ENCODE measurements at regions not wholly inside any gene's neighbourhood (a gene's known extent, or its start where the extent isn't known, plus 50 kb on each side); places are given as distances from the start of the nearest gene placed in this dataset.

DNA sequence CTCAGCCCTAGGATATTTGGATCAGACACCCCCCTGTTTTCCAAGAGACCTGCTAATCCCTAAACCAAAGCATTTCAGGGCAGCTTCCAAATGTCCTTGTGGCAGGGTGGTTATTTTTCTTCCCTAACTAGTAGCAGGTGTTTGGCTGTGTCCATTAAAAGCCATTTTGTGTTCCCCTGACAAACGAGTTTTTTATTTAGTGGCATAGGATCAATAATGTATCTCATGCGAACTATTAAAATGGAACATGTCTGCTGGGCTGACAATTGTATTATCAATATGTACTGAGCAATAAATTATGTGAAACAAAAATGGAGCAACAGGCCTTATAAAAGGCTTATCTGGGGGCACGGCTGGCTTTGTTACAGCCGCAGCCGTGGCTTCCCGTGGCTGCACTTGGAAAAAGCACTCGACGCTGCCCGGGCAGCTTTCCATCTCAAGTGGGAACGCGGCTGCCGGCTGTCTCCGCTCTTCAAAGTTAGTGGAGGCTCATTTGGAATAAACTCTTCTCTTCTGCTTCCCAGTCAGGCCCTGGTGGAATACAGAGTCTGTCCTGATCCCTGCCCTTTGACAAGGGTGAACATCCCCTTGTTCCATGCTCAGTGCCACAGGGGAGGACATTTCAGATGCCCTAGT is 554.3 kb downstream of the TYW1 start:
- TF ChIP-seq BHLHE40 (IDR thresholded peaks at IDR 0.05; ENCODE audit: low read depth, low read length) (no peak), RCOR1 (IDR thresholded peaks at IDR 0.05; ENCODE audit: insufficient replicate concordance, low read length) (no peak), SMC3 (IDR thresholded peaks at IDR 0.05; ENCODE audit: low read depth, low read length) (no peak), MXI1 (IDR thresholded peaks at IDR 0.05; ENCODE audit: borderline replicate concordance, low read depth, low read length) (no peak), MAFK (IDR thresholded peaks at IDR 0.05; ENCODE audit: low read depth, low read length) (no peak)
- Histone ChIP-seq H3K9me3 (ENCODE audit: control insufficient read depth, insufficient read depth, low read length) (peaks cover 15% of the 10 kb centered on the region), H2BK15ac (ENCODE audit: low read depth, low read length) (no peak overlapping the region), H2AK5ac (ENCODE audit: low read depth, low read length) (no peak overlapping the region), H2AK9ac (replicated peaks; ENCODE audit: low read depth, low read length, poor library complexity) (no peak overlapping the region), H3K36me3 (ENCODE audit: control insufficient read depth, insufficient read depth, low read length) (no peaks in the 10 kb centered on the region), H3K79me1 (ENCODE audit: low read depth in 1 of 2, low read length in 2 of 2) (no peaks in the 10 kb centered on the region), H3K27me3 (ENCODE audit: control insufficient read depth, insufficient read depth, low read length) (no peaks in the 10 kb centered on the region), H4K8ac (ENCODE audit: low read depth in 2 of 2, low read length in 2 of 2) (no peak overlapping the region), H4K20me1 (ENCODE audit: insufficient read depth, low read length) (no peaks in the 10 kb centered on the region), H4K5ac (ENCODE audit: low read depth, low read length) (no peak overlapping the region), H3K56ac (ENCODE audit: extremely low read depth, insufficient read depth, low read length) (no peak overlapping the region), H4K91ac (ENCODE audit: insufficient read depth, low read depth, low read length) (no peak overlapping the region), H3K4ac (ENCODE audit: low read depth, low read length) (no peak overlapping the region), H3K9ac (ENCODE audit: low read depth, low read length) (no peak overlapping the region), H3K23ac (ENCODE audit: low read depth, low read length) (no peak overlapping the region), H3K4me3 (ENCODE audit: insufficient read depth, low read depth, low read length) (no peak overlapping the region), H2AFZ (replicated peaks; ENCODE audit: low read length, poor library complexity) (no peak overlapping the region), H3K4me2 (ENCODE audit: low read depth, low read length) (no peak overlapping the region), H3K14ac (replicated peaks; ENCODE audit: low read depth, low read length) (no peak overlapping the region), H3K27ac (ENCODE audit: insufficient read depth, low read length) (no peak overlapping the region), H3K9me1 (ENCODE audit: insufficient read depth, low read length) (no peaks in the 10 kb centered on the region), H3K4me1 (ENCODE audit: control insufficient read depth, insufficient read depth, low read length) (no peaks in the 10 kb centered on the region), H3K18ac (ENCODE audit: low read depth, low read length) (no peak overlapping the region), H2BK5ac (ENCODE audit: low read depth, low read length, poor library complexity, severe bottlenecking) (no peak overlapping the region), H2BK120ac (ENCODE audit: low read depth, low read length) (no peak overlapping the region), H2BK20ac (ENCODE audit: low read depth, low read length) (no peak overlapping the region)
- POLR2A ChIA-PET (ENCODE audit: unreplicated experiment) = no interaction called here
- DNase-seq (no peak), ATAC-seq (ENCODE audit: low read depth) (no peak)
- intact Hi-C loops (cut with micrococcal nuclease) (no loop called here), in situ Hi-C loops (cut with MboI; ENCODE audit: low sequenced_read_pairs) (no loop called here), dilution Hi-C loops (cut with HindIII; ENCODE audit: low sequenced_read_pairs, unreplicated experiment) (no loop called here)
- BruUV-seq (replicated peaks) = no TSS peak
- CTCF ChIA-PET = no interaction called here
- WGBS, 2 experiments (ENCODE audit: extremely low coverage in 2 of 2, insufficient read length in 1 of 2) = 67% methylated on average over 5 of the region's 13 CpGs; no CpG with 5 or more reads in 1 of the 2 experiments

Data from IMR-90 (cell line).